Mucosa of gallbladder (tissue), 1 donor: ENCODE measurements at regions not wholly inside any gene's neighbourhood (a gene's known extent, or its start where the extent isn't known, plus 50 kb on each side); places are given as distances from the start of the nearest gene placed in this dataset.
"Not testable (repeated sequence)": the region's sequence is repeated elsewhere in the genome, so short reads cannot be mapped to it uniquely, and the experiment has no call there.

Experiments used
- DNase-seq: peaks from one replicate; pipeline ENCODE4 v3.0.0-alpha.2; 2020; ENCODE audit warnings: low spot score
- donor health status: DM: no; HTN: no; CAD: no.

DNA sequence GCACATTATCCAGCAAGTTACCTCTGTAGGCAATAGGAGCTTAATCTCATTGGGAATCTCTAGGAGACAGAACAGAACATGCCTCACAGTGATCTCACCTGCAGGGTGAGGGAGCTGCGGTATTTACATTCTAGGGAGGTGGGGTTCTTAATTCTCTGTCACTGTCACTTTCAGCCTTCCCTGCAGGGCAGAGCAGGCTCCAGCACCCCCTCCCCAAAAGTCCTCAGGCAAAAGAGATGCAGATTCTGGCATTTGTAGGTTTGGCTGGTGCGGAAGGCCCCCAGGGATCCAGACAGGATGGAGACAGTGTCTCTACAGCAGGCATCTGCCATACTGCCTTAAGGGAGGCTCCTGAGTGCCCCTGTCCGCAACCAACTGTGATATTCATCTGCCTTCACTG, 166.4 kb upstream of the ATP6AP2 start:
- no peak for DNase-seq

DNA sequence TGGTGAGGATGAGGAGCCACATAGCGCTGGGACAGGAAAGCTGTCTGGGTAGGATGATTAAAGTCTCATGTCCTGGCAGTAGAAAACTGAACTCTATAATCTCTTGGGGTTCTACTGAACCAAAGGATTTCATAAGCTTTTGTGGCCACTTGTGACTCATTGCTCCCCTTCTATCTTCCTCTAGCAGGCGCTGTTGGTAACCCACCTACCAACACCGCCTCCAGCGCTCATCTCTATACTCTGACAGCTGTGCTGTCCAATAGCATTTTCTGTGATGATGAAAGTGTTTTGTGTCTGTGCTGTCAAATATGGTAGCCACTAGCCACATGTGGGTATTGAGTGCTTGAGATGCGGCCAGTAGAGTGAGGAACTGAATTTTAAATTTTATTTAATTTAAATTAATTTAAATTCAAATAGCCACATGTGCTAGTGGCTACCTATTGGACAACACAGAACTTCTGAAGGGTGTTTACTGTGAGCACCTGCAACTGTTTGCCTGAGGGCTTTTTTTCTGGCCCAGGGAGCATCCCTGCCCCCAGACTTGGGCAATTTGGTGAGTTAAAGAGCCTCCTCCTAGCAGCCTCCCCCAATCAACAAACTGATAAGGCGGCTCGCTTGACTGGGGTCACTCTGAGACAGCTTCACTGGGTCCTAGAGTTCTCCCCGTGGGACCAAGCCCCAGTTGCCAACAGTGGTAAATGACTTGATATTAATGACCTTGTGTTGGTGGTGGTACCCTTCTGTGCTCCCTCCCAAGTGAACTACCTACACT, 169.2 kb upstream of the ATP6AP2 start:
- no peak for DNase-seq

DNA sequence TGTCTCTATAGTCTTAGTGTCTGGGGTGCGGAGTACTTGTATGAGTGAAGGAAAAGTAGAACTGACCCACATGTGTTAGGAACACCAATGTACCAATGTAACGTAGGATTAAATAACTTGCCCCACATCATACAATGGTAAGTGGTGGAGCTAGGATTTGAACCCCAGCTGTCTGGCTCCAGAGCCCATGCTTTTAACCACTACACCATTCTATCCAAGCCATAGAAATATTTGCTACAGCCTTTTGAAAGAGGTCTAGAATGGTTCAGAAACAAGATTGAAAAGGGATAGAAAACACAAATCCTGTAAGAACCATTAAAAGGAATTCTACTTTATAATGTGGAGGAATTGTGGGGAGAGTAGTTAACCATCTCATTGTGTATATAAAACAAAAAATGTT, 169.9 kb upstream of the ATP6AP2 start:
- DNase-seq: no peak

DNA sequence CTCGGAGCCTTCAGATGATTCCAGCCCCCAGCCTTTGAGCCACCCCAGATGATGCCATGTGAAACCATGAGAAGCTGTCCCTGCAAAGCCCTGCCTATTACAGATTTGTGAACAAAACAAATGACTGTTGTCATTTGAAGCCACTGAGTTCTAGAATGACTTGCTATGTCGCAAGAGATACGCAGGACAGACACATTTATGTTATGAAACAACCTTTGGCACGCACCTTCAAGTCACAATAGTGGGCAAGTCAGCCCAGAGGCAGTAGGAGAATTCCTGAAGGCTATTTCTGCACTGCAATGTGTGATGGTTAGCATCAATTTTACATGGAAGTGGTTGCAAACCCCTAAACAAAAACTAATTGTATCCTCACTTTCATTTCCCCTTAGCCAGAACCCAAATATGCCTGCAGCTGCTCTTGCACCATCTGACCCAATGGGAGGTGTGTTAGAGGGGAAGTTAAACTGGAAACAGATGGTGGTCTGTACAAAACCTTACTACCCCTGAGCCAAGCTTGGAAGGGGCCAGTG, 174.4 kb upstream of the ATP6AP2 start:
- no peak for DNase-seq

DNA sequence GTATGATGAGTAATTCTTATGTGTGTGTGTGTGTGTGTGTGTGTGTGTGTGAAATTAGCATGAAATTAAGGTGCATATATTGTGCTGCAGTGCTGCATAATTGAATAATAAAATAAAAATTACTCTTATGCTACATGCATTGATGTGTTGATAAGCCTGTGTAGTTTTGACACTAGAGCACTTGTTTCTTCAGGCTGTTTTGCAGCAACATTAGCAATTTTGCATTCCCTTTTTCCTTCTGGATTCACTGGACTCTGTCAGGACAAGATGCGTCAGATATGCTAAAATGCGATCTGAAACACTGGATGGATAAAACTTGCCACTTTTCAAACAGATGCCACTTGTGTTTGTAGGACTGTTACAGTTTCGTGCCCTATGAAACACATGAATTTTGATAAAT, 175.4 kb upstream of the ATP6AP2 start:
- no peak for DNase-seq

DNA sequence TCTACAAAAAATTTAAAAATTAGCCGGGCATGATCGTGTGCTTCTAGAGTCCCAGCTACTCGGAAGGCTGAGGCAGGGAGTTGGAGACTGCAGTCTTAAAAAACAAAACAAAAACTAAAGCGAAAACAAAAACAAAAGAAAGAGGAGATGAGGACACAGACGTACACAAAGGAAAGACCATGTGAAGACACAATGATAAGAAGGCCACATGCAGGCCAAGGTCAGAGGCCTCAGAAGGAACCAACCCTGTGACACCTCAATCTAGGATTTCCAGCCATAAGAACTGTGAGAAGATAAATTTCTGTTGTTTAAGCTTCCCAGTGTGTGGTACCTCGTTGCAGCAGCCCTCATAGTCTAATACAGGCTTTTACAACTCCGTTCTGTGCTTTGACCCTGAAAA, 177.0 kb upstream of the ATP6AP2 start:
- DNase-seq: no peak

DNA sequence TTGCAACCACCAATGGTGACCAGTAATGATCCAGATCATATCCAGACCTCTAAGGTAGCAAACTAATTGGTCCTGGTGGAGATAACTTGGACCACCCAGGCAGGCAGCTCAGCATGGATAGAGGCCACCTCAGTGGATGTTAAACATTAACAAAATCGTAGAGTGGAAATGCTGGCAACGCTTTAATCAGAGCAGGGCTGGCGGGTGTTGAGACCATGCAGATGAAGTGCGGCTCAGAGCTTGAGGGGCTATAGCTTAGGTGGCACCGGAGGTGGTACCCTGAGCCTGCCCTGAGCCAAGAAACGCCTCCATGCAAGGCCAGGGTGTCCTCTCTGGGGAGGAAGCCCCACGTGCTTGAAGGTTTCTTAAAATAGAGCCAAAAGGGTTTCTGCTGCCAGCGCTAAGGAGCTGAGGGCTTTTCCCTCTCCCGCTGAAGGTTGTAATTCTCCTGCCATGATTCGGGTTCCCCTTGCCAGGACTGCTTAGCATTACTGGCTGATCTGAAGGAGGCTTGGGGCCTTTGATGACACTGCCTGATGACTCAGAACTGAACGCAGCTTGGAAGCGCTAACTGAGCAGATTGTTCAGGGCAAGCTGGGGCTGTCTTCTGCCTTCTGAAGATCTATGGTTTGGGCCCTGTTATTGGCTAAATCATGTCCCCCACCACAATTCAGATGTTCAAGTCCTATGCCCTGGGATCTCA, 177.8 kb upstream of the ATP6AP2 start:
- DNase-seq: peak; percentile 28

DNA sequence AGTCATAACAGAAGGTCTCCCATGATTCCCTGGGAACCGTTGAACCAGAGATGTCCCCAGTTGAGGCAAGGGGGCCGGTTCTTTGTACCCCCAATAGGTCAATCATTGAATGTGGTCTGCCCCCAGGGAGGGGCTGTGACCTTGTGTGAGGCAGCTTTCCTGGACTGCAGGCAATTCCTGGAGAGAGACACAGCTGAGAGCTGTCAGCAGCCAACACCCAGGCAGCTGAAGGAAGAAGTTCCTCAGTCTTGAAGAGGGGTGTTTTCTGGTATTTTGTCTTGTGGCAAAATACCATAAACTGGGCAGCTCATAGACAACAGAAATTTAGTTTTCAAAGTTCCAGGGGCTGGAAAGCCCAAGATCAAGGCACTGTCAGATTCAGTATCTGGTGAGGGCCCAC, 185.7 kb upstream of the ATP6AP2 start:
- no peak for DNase-seq

DNA sequence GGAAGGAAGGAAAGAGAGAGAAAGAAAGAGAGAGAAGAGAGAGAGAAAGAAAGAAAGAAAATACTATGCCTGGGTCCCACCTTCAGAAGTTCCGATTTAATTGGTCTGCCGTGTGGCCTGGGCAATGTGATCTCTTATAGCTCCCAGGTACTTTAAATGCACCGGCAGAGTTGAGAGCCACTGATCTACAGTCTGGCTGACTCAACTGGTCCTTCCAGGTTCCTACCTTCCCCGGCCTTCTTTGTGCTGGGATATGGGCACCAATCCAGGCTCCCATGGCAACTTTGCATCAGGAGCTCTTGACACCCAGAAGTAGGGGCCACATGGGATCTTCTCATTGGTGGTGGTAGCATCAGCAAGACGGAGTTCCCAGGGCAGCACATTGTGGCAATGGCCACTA, 186.5 kb upstream of the ATP6AP2 start:
- no peak for DNase-seq

DNA sequence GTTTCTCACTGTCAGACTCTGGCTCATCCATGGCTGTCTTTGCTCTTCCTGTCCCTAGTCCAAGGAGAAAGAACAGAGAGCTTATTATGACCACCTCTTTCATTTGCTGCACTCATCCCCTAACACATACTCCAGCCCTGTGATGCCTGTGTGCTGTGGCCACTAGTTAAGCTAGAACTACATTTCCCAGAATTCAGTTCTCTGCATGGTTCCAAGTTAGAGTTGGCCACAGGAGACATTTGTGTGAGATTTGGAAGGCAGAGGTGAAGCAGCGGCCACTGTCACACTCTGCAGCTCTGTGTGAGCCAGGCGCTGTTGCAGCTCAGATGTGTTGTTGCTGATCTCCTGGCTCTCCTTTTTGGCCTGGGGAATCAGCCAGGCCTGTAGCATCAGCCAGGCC, 188.2 kb upstream of the ATP6AP2 start:
- DNase-seq: no peak

DNA sequence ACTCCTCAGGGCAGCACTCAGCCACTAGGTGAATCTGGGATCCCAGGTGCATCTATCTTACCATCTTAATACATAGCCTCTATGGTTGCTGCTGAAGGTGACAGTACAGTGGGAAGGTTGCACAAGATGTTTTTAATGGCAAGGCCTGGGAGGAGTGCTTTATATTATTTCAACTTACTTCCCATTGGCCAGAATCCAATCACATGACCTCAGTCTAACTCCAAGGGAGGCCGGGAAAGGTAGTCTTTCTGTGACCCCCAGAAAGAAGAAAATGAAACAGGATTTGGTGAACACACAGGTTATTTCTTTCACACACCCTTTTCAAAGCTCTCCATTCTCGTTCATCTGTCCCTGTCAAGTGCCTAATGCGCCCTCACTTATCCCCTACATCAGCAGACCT, 189.1 kb upstream of the ATP6AP2 start:
- no peak for DNase-seq

DNA sequence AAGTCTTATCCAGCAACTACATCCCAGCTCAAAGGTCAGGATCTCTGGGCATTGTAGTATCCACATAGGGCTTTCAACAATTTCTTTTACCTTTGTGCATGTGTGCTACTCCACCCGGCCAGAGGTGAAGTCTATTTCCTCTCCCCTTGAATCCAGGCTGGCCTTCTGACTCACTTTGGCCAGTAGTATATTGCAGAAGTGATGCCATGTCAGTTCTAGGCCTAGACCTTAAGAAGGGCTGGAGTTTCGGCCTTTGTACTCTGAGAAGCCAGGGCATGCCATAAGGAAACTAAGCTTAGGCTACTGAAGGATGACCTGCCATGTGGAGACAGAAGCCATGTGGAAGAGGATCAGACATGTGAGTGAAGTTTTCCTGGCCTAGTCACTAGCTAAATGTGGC, 191.2 kb upstream of the ATP6AP2 start:
- no peak for DNase-seq

DNA sequence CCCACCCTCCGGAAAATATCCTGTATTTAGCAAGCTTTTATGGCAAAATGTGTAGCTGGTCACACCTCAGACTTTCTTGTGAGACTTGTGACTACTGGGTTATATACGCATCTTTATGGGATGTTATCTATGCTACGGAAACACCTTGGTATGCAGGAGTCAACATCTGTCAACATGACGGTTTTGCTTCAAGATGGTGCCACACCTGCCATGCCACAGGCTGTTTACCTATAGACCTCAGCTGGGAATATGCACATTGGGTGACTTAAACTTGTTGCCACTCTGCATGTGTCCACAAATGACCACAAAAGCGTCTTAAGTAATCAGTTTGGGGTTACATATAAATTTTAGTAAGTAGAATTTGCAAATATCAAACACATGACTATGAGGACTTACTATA, 192.3 kb upstream of the ATP6AP2 start:
- no peak for DNase-seq

DNA sequence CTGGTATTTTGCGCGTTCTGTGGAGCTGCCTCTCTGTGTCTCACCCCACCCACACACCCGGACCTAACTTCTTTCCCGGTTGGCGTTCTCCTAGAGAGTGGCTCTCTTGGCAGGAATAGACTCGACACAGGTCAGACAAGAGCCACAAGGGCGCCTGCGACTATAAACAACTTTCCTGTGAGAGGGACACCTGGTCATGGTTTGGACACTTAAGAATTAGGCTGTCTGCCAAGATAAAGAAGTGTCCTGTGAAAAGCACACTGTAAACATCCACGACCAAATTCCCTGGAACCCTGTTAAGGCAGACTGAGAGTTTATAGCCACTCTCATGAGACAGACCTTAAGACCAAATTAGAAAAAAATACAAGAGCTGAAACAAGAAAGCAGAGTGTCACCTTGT, 192.9 kb upstream of the ATP6AP2 start:
- DNase-seq: not testable (repeated sequence)

DNA sequence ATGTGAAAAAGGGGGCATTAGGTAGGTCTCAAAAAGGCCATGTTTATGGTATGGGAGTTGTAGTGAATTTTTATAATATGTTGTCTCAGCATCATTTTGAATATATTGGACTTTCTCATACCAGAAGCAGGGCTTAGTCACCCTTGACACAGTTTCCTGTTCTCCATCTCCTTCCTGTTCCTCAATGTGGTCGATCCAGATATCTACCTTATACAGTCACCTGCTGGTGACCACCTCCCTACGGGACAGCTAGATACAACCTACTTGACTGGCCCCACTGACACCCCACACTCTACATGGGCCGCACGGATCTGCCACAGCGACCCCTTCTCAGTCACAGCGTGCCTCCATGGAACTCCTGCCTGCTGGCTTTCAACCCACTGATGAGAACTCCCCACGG, 193.5 kb upstream of the ATP6AP2 start:
- DNase-seq: not testable (repeated sequence)

DNA sequence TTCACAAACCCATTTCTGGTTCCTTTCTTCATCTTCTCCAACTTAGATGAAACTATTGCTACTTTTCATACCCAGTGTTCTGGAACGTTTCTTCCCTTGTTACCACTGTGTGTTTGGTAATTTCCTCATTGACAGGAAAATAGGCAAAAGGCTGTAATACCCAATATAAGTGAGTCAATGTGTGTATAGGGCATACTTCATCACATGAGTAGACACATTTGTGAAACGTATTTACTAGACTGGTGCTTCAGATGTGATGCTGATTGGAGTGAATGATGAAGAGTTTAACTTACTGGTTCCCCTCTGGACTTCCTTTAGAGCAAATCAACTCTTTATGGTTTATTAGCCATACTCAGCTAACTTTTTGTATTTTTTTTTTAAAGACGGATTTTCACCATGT, 195.1 kb upstream of the ATP6AP2 start:
- no peak for DNase-seq

DNA sequence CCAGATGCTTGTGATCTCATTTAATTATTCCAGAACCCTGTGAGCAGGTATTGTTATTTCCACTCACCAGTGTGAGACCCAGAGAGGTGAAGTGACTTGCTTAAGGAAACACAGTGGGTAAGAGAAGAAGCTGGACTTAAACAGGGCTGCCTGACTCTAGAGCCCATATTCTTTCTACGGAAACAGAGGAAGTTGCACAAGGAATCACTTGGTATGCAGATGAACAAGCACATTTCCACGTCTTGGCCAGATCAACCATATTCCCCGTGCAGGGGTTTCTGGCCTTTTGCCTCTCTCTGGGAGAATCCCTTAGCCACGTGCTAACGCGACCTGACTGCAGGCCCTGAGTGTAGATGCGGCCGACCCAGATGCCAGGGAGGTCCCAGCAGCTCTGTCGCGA, 195.5 kb upstream of the ATP6AP2 start:
- DNase-seq: no peak

DNA sequence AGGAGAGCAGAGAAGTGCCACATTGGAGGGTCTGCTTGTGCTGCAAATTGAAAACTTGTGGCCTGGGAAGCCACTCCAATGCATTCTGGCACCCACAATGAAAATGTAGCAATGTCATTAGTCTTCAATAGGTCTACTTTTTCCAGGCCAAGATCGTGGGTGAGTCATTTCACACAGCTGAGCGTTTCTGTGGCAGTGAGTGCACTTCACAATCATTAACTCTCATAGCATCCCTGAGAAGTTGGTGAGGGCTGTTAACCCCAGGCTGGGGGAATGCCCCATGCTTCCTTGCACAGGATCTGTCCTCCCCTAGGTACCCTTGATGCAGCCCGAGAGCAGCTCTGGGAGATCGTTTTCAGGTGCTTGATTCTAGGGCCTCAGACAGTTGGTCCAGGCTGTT, 196.8 kb upstream of the ATP6AP2 start:
- no peak for DNase-seq

DNA sequence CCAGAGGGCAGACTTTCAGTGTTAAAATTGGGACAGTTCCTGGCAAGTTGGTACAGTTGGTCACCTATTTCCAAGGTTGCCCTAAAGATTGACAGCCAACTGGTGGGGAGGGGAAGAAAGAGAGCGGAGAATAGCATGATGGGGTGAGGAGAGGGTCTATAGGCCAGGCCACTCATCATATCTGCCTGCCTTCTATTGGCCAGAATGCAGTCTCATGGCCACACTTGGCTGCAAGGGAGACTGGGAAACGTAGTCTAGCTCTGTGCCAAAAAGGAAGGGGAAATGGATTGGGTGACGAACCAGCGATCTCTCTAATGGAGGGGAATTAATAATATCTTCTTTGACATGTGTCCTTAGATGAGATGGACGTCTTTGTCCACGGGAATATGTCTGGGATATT, 197.4 kb upstream of the ATP6AP2 start:
- no peak for DNase-seq

DNA sequence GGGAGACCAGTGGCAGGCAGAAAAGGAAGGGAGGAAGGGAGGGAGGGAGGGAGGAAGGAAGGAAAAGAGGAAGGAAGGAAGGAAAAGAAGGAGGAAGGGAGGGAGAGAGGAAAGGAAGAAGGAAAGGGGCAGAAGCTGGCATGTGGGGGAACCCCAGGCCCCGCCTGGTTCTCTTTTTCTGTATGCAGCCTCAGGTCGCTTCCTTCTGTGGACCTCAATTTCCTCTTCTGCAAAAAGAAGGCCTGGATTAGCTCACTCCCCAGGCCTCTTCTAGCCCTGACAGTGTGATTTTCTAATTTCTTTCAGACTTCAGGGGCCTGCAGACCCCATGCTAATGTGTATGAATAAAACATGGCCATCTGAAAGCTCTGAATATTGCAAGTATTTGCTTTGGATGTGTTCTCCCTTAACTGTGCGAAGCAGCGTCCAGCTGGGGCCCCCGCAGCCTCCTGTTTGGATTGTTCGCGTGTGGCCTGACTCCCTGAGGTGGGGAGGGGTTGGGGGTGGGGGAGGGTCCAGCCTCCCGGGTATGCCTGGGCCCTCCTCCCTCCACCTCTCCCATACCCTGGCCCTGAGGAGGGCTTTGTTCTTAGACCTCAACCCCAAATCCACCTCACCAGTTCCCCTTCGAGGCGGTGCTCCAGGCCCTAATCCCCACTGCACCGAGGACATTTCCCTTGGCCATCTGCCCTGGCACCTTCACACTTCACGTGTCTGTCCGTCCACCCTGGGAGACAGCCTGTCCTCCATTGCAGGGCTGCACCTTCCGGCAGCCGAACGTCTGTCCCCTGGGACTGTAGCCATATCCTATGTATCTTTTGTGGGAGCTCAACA, 199.9 kb upstream of the ATP6AP2 start:
- no peak for DNase-seq

DNA sequence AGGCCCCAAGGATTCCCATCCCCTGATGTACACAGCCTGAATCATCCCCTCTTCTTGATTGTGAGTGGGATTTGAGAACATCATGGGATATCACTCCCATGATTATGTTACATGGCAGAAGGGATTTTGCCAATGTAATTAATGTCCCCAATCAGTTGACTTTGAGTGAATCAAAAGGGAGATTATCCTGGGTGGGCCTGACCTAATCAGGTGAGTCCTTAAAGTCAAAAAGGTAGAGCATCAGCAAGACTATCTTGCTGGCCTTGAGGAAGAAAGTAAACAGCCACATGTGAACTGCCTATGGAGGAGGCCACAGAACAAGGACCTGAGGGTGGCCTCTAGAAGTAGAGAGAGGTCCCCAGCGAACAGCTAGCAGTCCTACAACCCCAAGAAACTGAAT, 203.1 kb upstream of the ATP6AP2 start:
- DNase-seq: no peak

DNA sequence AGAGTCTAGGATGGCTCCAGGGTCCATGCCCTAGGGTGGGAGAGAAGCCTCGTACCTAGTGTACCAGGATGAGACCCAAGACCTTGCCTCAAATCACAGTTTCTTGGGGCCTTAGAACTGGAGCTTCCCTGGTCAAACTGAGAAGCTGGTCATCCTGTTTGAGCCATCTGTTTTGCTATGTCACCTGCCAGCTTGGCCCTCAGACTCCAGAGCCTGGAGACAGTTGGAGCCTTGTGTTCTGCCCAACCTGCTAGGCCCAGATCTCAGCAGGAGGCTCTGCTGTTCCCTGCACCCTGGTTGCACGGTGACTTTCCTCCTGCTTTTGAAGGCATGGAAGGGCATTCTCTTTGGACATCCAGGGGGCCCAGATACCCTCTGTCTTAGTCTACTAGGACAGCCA, 206.3 kb upstream of the ATP6AP2 start:
- DNase-seq: no peak

DNA sequence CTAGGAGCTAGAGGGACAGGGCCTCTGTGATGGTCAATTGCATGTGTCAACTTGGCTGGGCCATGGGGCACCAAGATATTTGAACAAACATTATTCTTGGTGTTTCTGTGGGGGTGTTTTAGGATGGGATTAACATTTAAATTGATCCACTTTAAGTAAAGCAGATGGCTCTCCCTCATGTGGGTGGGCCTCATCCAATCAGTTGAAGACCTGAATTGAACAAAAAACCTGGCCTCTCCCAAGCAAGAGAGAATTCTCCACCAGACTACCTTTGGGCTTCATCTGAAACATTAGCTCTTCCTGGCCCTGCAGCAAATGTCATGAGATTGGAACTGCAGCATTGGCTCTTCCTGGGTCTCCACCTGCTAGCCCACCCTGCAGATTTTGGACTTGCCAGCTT, 207.1 kb upstream of the ATP6AP2 start:
- DNase-seq: no peak
